GM13976 (cell line): ENCODE measurements at regions not wholly inside any gene's neighbourhood (a gene's known extent, or its start where the extent isn't known, plus 50 kb on each side); places are given as distances from the start of the nearest gene placed in this dataset.

ENCODE experiments used
- DNase-seq: peaks from one replicate; pipeline ENCODE4 v3.0.0; 2012; ENCODE audit warnings: low spot score
- in situ Hi-C: fragments of 300-500 bp; cut with MboI; formaldehyde crosslinking; loops from one replicate; pipeline ENCODE4 v1.12.0; 2022; ENCODE audit warnings: low sequenced_read_pairs, mixed read lengths, inconsistent platforms; ENCODE audit not compliant: unreplicated experiment
- TF ChIP-seq, protein P1 (sequence below): IDR thresholded peaks from 2 replicates; pipeline ENCODE4 v1.5.1; 2012; ENCODE audit warnings: borderline replicate concordance, mild to moderate bottlenecking; ENCODE audit not compliant: insufficient read depth; ENCODE audit errors: extremely low read depth, missing control alignments, control extremely low read depth

- TF ChIP-seq, protein P1, sequence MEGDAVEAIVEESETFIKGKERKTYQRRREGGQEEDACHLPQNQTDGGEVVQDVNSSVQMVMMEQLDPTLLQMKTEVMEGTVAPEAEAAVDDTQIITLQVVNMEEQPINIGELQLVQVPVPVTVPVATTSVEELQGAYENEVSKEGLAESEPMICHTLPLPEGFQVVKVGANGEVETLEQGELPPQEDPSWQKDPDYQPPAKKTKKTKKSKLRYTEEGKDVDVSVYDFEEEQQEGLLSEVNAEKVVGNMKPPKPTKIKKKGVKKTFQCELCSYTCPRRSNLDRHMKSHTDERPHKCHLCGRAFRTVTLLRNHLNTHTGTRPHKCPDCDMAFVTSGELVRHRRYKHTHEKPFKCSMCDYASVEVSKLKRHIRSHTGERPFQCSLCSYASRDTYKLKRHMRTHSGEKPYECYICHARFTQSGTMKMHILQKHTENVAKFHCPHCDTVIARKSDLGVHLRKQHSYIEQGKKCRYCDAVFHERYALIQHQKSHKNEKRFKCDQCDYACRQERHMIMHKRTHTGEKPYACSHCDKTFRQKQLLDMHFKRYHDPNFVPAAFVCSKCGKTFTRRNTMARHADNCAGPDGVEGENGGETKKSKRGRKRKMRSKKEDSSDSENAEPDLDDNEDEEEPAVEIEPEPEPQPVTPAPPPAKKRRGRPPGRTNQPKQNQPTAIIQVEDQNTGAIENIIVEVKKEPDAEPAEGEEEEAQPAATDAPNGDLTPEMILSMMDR = no peak
- in situ Hi-C loops = no loop called here
Observed at GRCh38 chr3:72115307-72115706, 330.4 kb upstream of the PROK2 start.

DNA sequence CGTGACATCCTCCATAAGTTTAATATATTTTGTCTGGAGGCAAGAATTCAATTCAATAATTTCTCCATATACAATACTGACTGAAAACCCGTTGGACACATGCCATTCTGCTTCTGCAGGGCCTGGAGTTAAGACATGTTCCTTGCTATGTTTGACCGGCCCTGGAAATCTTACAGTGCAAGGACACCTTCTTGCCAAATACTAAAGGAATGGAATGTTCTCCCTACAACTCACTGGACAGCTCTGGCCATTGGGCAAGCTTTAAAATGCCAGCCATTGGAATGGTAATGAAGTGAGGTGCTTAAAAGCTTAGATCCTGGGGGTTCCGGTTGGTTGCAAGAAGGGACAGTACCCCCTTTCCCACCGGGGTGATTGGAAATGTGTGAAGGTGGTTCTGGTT, 329.8 kb upstream of the PROK2 start:
- in situ Hi-C loops = no loop called here
- TF ChIP-seq, protein P1 = no peak

More at GRCh38 chr3:72115307-72115706, 330.4 kb upstream of the PROK2 start:
- DNase-seq = no peak

DNA sequence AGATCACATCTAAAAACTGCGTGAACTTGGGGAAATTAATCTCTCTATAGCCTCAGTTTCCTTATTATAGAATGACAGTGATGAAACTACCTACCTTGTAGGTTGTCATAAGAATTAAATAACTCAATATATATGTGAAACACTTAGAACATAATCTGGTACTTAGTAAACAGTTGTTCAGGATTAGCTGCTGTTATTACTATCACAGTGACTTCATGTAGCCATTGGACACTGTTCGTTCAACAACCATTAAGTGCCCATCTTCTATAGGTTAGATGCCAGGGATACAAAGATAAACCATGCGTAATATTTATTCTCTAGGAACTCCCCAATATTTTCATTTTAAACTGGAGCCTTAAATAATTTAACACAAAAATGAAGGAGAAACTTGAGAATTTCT, 329.0 kb upstream of the PROK2 start:
- in situ Hi-C loops = no loop called here
- TF ChIP-seq, protein P1 = no peak

More for the DNA sequence above, 329.8 kb upstream of the PROK2 start:
- DNase-seq = no peak

DNA sequence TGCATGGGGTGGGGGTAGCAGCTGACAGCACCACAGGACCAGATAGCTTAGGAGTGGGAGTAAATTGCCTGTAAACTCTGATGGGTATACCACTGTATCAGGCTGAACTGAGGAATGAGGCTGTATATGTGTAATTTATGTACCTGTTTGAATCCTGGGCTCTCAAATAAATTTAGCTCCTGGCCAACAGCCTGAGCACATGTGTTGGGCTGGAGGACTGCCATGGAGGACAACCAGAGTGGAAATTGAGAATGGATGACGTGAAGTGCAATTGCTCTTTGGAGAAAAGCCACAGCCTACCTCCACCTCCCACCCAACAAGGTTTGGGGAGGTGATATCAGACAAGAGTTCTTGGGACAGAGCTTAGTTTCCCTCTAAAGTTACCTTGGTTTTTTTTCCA, 328.6 kb upstream of the PROK2 start:
- no peak for DNase-seq
- in situ Hi-C loops = no loop called here
- TF ChIP-seq, protein P1 = no peak

More for the DNA sequence above, 329.0 kb upstream of the PROK2 start:
- DNase-seq = no peak

DNA sequence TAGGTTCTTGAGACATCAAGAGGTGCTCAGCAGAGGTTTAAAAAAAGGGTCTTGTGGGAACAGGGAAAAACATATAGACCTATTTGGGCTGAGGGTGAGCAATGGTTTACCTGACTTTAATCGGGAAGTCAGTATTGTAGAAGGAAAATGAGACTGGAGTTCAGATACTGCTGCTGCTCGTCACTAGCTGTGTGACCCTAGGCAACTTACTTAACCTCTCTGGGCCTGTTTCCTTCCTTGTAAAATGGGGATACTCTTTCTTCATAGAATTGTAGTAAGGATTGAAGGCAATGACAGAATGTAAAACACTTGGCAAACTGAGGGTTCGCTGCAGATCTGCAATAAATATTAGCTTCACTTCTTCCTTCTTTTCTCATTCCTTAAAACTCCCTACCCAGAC, 327.5 kb upstream of the PROK2 start:
- TF ChIP-seq, protein P1 = no peak
- in situ Hi-C loops = no loop called here
- DNase-seq = no peak

GRCh38 chr3:72111265-72112205, 326.6 kb upstream of the PROK2 start:
- no peak for DNase-seq
- in situ Hi-C loops = no loop called here
- TF ChIP-seq, protein P1 = no peak
